ENCODE measurements at regions not wholly inside any gene's neighbourhood (a gene's known extent, or its start where the extent isn't known, plus 50 kb on each side); places are given as distances from the start of the nearest gene placed in this dataset.

DNA sequence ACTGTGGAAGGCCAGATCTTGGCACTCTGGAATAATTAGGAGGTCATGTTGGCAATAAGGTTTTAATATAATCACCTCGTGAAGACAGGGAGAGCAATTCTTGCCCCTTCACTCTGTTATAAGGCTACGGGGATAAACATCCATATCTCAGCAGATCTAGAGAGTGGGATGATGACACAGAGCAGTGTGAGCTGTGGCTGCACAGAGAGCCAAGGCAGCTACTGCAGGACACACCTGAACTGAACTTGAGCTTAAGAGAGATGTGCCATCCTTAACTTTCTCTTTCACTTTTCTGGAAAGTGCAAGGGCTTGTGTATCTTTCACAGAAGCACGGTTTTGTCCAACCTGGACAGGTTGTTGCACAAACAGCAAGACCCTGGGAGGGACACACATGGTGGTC lies 174.7 kb downstream of the GATA3 start:
- no peak for DNase-seq (ENCODE audit: low spot score)

DNA sequence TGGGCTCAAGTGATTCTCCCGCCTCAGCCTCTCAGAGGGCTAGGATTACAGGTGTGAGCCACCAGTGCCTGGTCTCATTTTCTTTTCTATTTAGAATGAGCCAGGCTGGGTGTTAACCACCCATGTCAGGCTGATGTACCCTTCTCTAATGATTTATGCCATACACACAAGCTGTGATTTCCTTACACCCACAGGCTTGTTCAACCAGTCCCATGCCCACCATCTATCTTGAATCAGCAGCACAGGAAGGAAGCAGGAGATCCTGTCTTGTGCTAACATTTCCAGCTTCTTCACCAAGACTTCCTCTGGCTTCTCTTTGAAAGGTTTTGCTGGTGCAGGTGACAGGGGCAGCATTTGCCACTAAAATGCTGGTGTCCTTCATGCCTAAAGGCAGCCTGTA lies 176.4 kb downstream of the GATA3 start:
- no peak for DNase-seq (ENCODE audit: low spot score)

DNA sequence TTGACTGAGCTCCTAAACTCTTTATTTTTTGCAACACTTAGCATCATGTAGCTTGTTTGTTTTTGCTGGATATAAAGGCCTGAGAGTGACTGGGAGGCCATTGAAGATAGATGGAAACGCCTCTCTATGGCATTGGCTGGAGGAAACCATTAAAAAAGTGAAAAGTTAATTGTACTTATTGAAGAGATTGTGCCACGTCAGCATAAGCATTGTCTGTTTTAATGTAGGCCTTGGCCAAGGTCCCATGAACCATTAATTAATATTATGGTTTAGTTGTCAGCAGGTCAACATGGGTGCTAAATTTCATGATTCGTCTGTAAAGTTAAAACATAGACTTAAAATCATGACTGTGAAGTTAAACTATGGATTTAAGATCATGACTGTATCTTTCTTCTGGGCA lies 178.6 kb downstream of the GATA3 start:
- no peak for DNase-seq (ENCODE audit: low spot score)

DNA sequence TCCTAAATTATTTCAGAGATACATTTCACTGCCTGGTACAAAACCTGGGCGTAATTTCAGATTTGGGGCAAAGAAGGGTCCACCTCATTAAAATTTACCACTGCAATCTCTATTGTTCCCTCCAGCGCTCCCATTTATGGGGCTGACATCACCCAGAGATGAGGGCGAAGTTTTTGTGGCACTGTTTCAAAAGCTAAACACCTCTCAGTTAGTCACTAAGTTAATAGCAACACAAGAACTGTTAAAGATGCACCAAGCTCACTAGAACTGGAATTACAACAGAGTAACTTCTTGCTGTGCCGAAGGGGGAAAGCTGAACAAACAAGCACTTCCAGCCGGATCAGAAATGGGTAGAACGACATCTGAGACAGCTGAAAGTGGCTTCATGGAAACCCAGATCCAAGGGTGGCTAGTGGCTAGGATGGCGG lies 179.4 kb downstream of the GATA3 start:
- no peak for DNase-seq (ENCODE audit: low spot score)

DNA sequence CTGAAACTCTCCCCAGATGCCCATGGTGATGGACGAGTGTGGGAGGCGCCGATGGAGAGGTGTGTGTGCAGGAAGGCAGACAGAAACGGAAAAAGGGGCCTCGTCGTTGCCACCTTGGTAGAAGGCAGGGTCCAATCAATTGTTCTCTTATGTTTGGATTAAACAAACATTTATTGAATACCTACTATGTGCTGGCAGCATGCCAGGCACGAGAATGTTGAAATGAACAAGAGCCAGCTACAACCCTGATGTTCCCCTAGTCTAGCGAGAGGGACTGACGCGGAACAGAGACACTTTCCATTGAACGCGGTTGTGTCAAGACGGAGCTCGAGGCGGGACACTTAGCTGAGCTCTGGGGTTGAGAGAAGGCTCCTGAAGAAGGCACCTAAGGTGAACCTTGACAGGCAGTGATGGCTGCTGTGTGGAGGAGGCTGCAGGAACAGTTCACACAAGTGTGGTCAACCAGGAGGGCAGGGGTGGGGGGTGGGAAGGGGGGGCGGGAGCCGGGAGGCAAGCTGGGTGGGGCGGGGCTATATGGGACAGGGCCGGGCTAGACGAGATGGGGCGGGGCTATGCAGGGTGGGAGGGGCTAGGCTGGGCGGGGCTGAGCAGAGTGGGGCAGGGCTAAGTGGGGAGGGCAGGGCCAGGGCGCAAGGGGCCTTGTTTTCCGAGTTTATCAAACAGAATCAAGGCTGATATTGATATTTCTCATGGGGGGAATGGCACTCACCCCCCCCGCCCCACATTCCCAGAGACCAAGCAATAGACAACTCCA lies 181.0 kb downstream of the GATA3 start:
- no peak for DNase-seq (ENCODE audit: low spot score)

DNA sequence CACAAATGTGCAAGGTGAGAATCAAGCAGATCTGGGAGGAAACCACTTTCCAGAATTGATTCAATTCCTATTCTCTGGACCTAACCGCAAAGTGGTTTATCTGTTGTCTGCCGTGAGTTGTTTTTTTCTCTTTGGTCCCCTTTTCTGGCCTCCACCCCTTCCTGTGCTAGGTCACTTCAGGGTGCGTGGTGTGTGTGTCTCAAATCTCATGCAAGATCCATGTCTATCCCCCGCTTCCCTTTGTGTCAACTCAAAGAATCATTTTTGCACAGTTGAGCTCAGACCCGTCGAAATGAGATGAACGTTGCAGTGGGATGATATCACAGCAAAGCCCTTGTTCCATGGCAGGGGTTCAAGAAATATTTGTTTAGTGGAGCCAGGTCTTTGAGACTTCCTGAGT lies 184.5 kb downstream of the GATA3 start:
- no peak for DNase-seq (ENCODE audit: low spot score)

DNA sequence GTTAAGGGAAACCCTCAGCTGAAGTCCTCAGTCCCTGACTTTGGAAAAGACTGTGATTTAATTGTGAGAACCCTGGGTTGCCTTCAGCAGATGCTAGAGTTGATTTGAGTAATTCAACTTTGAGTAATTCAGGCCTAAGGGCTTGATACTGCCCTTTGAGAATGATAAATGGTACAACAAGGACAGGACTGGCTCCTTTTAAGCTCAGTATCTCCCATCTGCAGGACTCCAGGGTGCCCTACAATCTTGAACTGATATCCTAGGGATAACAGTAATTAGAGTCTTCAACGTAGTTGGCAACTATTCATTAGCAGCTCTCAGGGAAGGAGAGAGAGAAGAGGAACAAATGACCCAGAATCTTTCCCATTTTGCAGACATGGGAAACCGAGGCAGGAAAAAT lies 186.4 kb downstream of the GATA3 start:
- no peak for DNase-seq (ENCODE audit: low spot score)

DNA sequence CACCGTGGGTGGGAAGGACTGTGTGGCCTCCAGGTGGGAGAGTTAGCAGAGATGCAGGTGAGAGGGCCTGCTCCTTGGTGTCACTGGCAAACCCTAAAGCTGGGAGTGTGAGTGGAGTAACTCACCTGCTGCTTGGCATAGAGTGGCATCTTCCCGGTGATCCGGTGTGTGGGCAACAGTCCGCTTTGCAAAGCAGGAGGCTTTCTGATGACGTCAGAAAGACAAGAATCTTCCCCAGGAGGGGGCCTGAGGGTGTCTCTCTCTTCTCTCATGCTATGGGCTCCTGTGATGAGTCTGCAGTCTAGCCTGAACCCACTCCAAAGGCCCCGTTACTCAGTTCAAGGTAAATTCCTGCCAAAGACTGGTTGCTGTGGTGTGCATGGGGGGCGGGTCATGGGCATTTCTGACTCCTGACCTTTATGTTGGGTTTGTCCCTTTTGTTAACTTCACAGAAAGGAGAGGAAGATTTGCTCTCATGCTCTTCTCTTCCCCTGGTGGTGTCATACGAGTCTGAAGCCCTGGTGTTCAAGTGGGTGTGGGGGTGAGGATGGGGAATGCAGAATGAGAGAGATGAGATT lies 187.9 kb downstream of the GATA3 start:
- no peak for DNase-seq (ENCODE audit: low spot score)

DNA sequence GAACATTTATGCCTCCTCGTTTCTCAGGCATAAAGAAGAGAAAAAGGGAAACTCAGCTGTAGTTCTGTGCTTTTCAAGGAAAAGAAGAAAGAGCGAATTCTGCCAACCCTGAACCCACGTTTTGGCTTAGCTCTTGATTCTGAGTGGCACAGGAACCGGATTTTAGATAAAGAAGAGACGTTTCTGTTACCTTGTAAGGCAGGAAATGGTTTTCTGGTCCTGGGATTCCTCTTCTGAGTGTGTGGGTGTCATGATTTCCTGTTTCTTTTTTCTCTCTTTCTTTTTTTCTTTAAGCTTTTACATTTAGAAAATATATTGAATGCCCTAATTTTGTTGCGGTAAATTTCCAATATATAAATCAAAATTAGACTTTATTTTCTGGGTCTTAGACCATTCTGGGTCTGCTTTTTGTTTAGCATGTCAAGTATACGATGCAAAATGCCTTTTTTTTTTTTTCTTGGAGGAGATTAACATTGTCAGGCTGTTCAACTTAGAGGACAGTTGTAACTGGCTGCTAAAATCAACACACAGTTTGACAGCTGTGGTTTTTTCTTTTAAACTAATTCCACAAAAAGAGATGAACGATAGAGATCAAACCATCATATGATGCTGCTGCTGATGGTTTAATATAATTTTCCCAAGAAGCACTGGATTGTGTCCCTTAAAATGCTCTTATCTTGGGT lies 190.8 kb downstream of the GATA3 start:
- no peak for DNase-seq (ENCODE audit: low spot score)

DNA sequence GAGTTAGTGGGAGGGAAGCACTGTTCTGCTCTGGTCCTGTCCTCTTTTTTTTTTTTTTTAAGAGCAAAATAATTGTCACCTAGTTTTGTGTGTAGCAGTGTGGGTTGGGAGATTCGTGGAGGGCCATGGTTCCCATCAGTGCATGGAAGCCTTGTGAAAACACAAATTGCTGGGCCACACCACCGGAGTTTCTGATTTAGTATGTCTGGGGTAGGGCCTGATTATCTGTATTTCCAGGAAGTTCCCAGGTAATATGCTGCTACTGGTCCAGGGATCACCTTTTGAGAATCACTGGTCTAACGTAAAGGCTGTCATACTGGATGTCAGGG lies 191.3 kb downstream of the GATA3 start:
- DNase-seq (ENCODE audit: low spot score), result no peak

DNA sequence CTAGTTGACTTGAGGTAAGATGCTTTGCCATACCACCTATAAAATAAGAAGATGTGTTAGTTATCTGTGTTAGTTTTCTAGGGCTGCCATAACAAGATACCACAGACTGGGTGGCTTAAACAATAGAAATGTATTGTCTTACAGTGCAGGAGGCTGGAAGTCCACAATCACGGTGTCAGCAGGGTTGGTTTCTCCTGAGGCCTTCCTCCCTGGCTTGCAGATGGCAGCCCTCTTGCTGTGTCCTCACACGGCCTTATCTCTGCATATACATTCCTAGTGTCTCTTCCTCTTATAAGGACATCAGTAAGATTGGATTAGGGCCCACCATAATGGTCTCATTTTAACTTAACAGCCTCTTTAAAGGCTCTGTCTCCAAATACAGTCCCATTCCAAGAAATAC lies 192.1 kb downstream of the GATA3 start:
- no peak for DNase-seq (ENCODE audit: low spot score)

DNA sequence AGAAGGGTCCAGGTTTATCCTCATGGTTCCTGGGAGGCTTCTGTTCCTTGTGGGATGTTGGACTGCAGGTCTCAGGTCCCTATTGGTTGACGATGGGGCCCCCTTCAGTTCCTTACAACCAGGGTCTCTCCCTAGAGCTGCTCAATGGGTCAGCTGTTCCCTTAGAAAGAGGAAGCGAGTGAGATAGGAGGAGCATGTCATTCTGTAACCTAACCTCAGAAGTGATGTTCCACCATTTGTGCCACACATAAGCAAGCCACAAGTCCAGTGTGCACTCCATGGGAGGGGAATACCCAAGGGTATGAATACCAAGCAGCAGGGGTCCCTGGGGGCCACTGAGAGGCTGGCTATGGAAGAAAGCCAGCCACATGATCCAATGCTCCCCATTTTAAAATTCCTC lies 192.7 kb downstream of the GATA3 start:
- no peak for DNase-seq (ENCODE audit: low spot score)

DNA sequence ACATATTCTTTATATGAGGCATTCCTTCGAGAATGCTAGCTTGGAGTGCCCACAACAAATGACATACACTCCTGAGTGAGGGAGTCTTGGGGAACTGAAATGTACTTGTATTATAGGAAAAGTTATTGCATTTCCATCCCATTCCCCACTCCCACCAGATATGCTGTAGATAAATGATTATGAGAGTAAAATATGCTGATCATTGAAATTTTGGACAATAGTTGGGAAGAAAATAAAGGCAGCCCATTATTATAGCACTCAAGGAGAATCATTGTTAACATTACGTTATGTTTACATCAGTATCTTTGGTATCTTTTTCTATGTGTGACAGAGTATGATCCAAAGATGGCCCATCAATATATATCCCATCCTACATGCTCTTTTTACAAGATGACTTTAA lies 194.4 kb downstream of the GATA3 start:
- DNase-seq (ENCODE audit: low spot score), result no peak

DNA sequence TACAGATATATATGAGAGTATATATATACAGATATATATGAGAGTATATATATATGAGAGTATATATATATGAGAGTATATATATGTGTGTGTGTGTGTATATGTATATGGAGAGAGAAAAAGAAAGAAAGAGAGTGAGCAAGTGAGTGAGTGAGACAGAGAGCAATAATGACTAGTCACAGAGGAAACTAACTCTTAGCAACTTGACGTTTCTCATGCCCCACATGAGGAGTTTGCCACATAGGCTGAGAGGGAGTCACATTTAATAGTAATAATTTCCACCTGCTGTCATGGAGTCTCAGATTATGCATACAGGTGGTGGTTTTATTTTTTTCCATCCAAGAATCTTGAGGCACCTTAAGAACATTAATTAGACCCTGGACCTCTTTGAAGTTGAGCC lies 199.9 kb downstream of the GATA3 start:
- no peak for DNase-seq (ENCODE audit: low spot score)

DNA sequence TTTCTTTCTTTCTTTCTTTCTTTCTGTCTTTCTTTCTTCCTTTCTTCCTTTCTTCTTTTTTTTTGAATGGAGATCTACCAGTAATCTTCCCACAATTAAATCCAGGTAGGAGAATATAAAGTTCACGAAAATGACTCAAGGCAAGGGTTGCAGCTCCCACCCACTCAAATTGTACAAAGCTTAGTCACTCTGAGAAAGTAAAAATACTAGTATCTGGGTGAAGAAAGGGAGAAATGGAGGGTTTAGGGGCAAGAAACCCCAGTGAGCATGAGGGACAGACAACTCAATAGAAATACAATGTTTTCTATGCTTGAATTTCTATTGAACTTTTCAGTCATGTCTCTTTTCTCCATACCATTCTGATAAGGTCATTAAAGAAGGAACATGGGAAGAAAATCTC lies 200.8 kb downstream of the GATA3 start:
- no peak for DNase-seq (ENCODE audit: low spot score)

DNA sequence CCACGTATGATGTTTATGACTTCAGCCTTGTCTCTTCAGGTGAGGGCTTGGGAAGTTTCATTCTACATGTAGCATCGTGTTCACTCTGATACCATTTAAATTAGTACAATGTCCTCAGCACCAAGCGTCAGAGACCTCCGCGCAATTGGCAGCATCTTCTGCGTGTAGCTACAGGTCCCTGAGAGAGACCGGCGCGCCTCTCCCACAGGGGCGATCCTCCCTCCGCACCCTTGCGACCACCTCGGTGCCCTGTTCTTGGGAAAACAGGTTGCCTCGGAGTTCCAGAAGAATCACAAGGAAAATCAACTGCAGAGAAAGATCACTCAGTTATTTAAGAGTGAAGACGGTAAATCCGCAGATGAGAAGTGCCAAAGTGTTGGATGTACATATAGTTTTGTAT lies 206.2 kb downstream of the GATA3 start:
- DNase-seq (ENCODE audit: low spot score), result no peak

DNA sequence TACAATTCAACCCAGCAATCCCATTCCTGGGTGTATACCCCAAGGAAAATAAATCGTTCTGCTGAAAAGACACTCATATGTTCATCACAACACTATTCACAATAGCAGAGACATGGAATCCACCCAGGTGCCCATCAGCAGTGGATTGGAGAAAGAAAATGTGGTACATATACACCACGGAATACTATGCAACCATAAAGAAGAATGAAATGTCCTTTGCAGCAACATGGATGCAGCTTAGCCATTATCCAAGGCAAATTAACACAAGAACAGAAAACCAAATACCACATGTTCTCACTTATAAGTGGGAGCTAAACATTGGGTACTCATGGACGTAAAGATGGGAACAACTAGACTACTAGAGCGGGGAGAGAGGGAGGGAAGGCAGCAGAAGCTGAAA lies 207.8 kb downstream of the GATA3 start:
- DNase-seq (ENCODE audit: low spot score), result no peak

DNA sequence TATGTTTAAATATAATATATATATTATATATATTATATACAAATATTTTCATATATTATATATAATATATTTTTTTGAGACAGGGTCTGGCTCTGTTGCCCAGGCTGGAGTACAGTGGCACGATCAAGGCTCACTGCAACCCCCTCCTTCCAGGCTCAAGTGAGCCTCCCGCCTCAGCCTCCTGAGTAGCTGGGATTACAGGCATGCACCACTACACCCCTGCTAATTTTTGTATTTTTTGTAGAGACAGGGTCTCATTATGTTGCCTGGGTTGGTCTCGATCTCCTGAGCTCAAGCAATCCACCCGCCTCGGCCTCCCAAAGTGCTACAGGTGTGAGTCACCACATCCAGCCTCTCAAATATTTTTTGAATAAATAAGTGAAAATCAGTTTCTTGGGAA lies 215.5 kb downstream of the GATA3 start:
- DNase-seq (ENCODE audit: low spot score), result no peak

DNA sequence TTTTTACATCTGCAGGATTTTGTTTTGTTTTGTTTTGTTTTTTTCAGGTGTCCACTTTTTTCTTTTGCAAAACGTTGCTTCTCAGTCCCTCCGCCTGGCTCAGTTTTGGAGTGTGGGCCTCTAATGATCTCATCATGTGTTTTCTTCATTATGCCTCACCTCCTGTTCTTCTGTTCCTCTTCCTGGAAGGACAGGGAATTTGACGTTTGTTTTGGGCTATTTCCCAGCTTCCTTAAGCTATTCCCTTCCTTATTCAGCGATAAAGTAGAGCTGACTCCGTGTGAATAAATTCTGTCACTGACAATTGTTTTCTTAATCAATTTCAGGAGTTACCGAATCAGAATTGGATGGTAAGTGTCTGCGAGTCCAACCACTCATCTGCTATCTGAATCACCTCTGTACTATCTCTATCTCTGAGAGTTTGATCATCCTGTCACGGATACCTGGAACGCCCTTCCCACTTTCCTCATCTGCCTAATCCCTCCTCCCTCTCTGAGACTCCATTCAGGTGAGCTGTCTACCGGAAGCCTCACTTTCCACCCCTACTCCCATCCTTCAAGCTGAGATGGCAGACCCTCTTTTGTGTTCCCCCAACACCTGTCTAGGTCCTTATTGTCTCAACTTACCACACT lies 218.4 kb downstream of the GATA3 start:
- DNase-seq (ENCODE audit: low spot score), result no peak

DNA sequence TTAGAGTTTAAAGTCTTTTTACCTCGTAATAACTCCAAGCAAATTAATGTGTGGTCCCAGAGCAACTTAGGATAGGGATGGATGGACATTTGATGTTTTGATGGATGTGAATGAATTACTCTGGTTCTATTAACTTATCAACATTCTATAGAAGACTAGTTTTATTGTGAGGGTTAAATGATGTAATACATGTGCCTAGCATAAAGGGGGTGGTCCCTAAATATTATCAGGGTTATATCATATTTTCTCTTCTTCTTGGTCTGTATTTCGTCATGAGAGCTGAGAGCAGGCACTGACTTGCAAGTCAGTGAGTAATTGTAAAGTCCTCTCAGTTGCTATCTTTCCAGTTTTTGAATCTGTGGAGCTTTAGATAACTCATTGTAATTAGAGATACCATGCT lies 219.3 kb downstream of the GATA3 start:
- DNase-seq (ENCODE audit: low spot score), result no peak

DNA sequence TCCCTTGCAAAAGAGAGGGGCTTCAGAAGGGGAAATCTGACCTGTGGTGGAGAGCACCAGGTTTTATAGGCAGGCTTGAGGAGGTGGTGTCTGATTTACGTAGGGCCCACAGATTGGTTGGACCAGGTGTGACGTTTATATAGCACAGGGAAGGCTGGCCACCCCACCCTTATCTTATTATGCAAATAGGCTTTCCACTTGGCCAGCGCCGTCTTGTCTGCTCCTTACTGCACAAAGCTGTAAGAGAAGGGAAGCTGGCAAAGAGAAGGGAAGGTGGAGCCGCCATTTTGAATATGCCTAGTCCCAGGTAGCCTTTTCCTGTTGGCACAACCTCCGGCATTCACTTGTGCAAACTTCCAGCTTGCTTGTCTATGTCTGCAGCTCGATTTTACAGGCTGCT lies 221.4 kb downstream of the GATA3 start:
- DNase-seq (ENCODE audit: low spot score), result no peak

DNA sequence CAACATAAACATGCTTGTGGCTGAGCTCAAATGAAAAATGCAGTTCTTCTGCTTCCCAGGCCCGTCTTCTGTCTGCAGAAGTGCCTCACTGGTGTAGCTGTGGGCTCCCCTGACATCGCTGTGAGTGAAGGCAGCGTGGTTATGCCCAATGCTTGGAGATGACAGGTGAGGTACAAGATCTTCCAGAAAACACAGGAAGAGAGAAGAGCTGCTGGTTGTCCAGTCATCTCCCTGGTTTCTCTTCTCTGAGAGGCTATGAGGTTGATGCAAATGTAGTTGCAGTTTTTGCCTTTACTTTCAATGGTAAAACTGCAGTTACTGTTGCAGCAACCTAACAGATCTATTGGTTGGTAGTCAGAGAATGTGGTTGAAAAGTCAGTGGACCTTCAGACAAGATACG lies 223.6 kb downstream of the GATA3 start:
- no peak for DNase-seq (ENCODE audit: low spot score)

DNA sequence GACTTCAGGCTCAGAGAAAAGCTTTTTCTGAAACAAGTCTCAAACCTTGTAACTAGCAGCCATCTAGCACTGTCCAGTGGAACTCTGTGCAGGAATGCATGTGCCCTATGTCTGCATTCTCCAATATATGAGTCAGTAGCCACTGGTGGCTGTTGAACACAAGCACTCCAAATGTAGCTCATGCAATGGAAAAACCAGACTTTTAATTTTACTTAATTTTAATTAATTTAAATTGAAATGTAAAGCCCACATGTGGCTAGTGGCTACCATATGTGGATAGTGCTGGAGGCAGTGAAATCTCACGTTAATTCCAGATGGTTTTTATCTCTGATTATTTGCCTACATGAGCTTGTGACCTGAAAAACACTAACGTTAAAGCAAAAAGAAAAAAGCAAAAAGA lies 225.1 kb downstream of the GATA3 start:
- no peak for DNase-seq (ENCODE audit: low spot score)
